HG03025 (cell line): ENCODE measurements at regions not wholly inside any gene's neighbourhood (a gene's known extent, or its start where the extent isn't known, plus 50 kb on each side); places are given as distances from the start of the nearest gene placed in this dataset.
"Not testable (repeated sequence)": the region's sequence is repeated elsewhere in the genome, so short reads cannot be mapped to it uniquely, and the experiment has no call there.

Experiments used
- ATAC-seq: cut with Tn5 transposase; IDR thresholded peaks from one replicate; pipeline ENCODE4 v1.9.1; 2021; ENCODE audit warnings: mild to moderate bottlenecking, moderate library complexity; ENCODE audit not compliant: unreplicated experiment, low FRiP score

DNA sequence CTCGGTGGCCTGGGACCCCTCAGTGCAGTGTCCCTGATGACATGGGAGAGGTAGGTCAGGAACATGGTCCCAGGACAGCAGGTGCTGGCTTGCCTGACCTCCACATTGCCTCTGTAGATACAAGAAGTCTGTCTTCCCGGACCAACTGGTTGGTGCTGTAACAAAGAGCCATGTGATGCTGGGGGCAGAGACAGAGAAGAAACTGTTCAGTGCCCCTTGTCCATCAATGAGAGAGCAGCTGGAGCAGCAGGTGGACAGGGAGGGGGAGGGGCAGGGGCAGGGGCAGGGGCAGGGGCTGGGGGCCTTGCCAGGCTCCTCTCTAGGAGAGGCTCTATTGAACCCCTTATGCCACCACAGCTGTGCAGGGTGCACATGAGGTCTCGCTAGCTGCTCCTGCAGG lies 191.8 kb downstream of the KLRB1 start:
- ATAC-seq = not testable (repeated sequence)

DNA sequence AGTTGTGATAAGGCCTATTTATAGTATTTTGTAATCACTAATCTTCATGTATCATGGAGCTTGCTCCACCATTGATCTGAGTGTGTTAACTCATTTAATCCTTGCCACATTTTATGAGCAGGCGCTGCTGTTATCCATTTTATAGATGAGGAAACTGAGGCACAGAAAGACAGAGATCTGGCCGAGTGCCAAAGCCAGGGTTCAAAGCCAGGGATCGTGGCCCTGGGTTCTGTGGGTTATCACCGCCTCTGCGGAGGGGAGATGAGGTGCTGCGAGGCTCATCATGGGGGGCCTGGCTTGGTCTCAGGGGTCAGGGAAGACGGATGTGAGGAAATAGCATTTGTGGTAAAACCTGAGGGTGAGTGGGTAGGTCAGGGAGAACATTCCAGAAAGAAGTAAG lies 193.9 kb downstream of the KLRB1 start:
- not testable (repeated sequence) for ATAC-seq

- not testable (repeated sequence) for ATAC-seq
Measured at GRCh38 chr12:9412459-9412858, 195.3 kb downstream of the KLRB1 start.

DNA sequence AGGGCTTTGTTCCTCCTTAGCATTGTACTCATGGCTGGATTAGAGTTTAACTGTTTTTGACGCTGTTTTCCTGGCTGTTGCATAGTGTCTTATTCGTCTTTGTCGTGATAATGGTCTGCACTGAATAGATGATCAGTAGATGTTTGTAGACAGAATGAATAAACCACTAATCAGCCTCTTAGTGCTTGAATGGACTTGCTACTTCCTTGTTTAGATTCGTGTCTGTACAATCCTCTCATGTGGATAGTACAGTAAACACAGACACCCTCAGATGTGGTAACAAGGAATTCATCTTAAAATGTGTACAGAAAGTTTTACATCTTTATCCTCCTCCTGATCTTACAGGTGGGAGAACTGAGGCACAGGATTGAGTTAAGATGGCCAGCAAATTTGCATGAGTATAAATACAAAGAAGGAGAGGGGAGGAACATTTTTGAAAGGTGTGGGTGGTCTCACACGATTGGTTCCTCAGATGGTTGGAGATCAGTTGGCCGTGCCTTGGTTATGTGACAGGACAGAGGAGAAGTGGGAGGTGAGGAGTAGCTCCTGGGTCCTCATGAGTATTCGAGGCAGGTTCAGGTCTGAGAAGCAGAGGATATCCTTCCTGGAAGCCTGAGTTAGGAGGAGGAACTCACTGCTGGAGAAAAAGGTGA lies 196.0 kb downstream of the KLRB1 start:
- ATAC-seq = not testable (repeated sequence)

GRCh38 chr12:9407425-9407748 lies 199.2 kb upstream of the PZP start:
- not testable (repeated sequence) for ATAC-seq

- no peak for ATAC-seq
Measured at GRCh38 chr12:9406564-9407424, 198.6 kb upstream of the PZP start.

DNA sequence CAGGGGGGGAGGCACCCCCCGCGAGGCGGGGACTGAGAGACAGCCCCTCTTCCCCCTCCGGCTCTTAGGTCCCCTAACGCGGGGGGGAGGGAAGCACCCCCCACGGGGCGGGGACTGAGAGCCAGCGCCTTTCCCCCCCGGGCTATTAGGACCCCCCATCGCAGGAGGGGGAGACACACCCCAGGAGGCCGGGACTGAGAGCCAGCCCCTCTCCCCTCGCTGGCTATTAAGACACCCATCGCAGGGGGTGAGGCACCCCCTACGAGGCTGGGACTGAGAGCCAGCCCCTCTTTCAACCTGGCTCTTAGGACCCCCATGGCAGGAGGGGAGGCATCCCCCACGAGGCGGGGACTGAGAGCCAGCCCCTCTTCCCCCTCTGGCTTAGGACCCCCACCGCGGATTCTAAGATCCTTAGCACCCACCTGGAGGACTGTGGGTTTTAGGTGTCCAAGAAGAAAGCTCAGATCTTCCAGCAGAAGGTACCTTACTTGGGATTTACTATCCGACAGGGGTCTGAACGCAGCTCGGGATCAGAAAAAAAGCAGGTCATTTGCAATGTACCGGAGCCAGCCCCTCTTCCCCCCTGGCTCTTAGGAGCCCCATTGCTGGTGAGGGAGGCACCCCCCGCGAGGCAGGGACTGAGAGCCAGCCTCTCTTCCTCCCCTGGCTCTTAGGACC lies 197.8 kb upstream of the PZP start:
- no peak for ATAC-seq

DNA sequence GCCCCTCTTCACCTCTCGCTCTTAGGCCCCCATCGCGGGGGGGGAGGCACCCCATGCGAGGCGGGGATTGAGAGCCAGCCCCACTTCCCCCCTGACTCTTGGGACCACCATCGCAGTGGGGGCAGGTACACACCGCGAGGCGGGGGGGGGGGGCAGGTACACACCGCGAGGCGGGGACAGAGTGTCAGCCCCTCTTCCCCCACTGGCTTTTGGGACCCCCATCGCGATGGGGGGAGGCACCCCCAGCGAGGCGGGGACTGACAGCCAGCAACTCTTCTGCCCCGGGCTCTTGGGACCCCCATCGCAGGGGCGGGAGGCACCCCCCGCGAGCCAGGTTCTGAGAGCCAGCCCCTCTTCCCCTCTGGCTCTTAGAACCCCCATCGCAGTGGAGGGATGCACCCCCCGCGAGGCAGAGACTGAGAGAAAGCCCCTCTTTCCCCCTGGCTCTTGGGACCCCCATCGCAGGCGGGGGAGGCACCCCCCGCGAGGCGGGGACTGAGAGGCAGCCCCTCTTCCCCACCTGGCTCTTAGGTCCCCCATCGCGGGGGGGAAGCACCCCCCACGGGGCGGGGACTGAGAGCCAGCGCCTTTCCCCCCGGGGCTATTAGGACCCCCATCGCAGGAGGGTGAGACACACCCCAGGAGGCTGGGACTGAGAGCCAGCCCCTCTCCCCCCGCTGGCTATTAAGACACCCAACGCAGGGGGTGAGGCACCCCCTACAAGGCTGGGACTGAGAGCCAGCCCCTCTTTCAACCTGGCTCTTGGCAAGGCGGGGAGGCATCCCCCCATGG lies 196.5 kb upstream of the PZP start:
- ATAC-seq = no peak

- ATAC-seq = no peak
Measured at GRCh38 chr12:9404031-9404430, 195.8 kb upstream of the PZP start.

DNA sequence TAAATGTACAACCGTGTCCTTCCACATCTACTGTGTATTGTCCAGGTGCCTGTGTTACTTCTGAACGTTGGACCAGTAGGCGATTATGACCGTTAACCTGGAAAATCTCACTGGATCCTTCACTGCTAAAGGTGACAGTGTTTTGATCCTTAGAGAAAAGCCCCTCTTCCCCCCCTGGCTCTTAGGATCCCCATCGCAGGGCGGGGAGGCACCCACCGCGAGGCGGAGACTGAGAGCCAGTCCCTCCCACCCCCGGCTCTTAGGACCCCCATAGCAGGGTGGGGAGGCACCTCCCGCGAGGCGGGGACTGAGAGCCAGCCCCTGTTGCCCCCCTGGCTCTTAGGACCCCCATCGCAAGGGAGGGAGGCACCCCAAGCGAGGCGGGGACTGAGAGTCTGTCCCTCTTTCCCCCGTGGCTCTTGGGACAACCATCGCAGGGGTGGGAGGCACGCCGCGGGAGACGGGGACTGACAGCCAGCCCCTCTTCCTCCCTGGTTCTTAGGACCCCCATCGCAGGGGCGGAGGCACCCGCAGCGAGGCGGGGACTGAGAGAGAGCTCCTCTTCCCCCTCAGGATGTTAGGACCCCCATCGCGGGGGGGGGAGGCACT lies 194.3 kb upstream of the PZP start:
- not testable (repeated sequence) for ATAC-seq

- not testable (repeated sequence) for ATAC-seq
Measured at GRCh38 chr12:9396367-9396766, 188.2 kb upstream of the PZP start.

DNA sequence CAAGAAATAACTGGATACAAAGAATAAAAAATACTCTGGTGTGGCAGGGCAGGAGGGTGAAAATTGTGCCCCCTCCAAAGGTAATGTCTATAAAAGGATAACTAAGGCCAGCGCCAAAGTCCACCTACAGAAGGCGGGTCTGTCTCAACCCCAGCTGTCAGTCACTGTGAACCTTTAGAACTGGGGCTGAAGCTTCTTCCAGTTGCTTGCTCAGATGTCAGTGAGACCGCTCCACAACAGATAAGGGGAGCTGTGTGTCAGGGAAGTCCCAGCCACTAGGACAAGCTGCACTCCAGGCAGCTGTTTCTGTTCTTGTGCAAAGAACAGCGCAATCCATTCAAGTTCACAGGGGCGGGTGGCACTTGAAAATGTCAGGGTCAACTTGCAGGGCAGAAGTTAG lies 187.0 kb upstream of the PZP start:
- ATAC-seq = not testable (repeated sequence)

- no peak for ATAC-seq
Measured at GRCh38 chr12:9392842-9393241, 184.6 kb upstream of the PZP start.

- no peak for ATAC-seq
Measured at GRCh38 chr12:9391815-9392214, 183.6 kb upstream of the PZP start.

DNA sequence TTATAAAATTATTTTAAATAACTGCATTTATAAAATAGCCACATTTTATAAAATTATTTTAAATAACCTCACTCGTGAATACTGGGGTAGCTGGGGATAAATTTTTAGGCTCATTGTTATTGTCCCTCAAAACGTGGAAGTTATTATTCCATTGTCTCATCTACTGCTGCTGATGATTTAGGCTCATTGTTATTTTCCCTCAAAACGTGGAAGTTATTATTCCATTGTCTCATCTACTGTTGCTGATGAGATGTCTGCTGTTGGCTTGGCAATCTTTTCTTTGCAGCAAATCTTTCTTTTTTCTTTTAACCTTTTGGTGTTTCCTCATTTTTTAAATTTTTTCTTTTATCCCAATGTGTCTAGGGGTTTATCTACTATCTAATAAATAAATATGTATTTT lies 182.6 kb upstream of the PZP start:
- ATAC-seq = no peak

DNA sequence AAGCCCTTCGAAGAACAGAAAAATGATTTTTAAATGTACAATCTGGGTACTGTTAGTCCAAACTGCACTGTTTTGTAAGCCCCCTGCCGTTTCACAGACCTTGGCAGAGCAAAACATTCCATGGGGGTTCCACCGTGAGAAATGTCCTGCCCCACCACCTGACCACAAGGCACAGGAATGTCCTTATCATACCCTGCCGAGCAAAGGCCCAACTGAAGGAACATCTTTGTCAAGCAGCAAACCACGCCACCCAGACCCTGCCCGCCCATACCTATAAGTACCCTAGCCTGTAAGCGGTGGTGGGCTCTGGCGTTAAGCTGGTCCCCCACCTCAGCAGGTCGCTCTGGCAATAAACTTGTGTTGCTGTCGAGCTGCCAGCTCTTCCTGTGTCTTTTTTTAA lies 181.6 kb upstream of the PZP start:
- no peak for ATAC-seq

DNA sequence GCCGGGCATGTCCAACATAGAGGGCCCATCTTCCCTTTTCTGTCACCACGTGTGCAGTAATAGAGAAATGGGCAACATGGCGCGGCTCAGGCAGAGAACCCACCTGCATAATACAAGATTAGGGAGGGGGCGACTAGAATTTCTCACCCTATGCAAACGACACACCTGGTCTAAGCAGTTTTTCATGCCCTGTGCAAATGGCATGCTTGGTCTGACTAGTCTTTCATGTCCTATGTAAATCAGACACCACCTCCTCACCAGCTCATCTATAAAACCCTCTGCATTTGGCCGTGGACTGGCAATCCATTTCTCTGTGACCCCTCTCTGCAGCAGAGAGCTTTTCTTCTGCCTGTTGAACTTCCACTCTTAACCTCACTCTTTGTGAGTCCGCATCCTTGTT lies 180.2 kb upstream of the PZP start:
- ATAC-seq = no peak

GRCh38 chr12:9387450-9387849 lies 179.3 kb upstream of the PZP start:
- no peak for ATAC-seq

DNA sequence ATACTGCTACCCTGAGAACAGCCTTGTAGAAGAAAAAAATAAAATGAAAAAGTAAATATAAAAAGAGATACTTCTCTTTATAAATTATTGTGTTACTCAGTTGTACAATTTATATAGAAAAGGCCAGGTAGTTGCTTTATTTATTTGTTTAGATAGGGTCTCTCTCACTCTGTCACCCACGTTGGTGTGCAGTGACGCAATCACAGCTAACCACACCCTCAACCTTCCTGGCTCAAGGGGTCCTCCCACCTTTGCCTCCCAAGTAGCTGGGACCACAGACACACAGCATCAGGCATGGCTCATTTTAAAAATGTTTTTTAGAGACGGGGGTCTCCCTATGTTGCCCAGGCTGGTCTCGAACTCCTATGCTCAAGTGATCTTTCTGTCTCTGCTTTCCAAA lies 175.4 kb upstream of the PZP start:
- ATAC-seq = no peak

DNA sequence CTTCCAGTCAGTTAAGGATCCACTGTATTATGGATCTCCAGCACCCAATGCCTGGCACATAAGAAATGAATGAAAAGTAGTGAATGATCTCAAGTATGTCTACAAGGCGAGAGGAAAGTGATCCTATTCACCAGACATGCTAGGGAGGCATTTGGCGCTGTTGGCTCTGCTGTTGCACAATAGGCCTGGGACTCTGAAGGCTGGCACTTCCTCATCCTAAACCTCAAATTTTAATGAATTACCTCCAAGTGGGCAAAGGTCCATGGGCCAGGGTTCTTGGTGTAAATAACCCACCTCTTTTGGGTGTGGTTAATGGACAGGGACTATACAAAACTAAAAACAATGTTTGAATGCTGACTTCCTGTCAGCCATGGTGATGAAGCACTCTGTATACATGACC lies 173.4 kb upstream of the PZP start:
- no peak for ATAC-seq
